ENCODE measurements at regions not wholly inside any gene's neighbourhood (a gene's known extent, or its start where the extent isn't known, plus 50 kb on each side); places are given as distances from the start of the nearest gene placed in this dataset.
A peak's percentile ranks its signal among the peaks of the same experiment; 100 is the strongest.

DNA sequence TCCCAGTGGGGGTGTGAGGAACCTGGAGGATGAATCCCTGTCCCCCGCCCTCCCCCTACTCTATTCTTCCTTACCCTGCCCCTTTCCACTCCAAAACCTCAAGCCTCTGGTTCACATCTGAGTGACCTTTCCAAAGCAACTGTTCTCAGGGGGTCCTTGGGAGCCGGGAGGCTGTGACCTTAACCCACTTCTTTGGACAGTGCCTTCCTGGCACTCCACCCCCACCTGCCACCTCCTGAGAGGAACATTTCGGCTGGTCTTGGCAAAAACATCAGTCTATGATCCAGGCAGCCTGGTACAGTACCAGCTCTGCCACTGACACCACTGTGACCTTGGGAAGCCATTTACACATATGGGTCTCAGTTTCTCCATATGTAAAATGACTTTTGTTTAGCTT lies 121.7 kb downstream of the MRPL14 start:
- no peak overlapping the region for H3K27ac ChIP-seq
- DNase-seq (ENCODE audit: low spot score), result no peak
- no peak overlapping the region for H3K4me3 ChIP-seq
- TF ChIP-seq, protein P1, sequence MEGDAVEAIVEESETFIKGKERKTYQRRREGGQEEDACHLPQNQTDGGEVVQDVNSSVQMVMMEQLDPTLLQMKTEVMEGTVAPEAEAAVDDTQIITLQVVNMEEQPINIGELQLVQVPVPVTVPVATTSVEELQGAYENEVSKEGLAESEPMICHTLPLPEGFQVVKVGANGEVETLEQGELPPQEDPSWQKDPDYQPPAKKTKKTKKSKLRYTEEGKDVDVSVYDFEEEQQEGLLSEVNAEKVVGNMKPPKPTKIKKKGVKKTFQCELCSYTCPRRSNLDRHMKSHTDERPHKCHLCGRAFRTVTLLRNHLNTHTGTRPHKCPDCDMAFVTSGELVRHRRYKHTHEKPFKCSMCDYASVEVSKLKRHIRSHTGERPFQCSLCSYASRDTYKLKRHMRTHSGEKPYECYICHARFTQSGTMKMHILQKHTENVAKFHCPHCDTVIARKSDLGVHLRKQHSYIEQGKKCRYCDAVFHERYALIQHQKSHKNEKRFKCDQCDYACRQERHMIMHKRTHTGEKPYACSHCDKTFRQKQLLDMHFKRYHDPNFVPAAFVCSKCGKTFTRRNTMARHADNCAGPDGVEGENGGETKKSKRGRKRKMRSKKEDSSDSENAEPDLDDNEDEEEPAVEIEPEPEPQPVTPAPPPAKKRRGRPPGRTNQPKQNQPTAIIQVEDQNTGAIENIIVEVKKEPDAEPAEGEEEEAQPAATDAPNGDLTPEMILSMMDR (IDR thresholded peaks at IDR 0.05), result no peak

DNA sequence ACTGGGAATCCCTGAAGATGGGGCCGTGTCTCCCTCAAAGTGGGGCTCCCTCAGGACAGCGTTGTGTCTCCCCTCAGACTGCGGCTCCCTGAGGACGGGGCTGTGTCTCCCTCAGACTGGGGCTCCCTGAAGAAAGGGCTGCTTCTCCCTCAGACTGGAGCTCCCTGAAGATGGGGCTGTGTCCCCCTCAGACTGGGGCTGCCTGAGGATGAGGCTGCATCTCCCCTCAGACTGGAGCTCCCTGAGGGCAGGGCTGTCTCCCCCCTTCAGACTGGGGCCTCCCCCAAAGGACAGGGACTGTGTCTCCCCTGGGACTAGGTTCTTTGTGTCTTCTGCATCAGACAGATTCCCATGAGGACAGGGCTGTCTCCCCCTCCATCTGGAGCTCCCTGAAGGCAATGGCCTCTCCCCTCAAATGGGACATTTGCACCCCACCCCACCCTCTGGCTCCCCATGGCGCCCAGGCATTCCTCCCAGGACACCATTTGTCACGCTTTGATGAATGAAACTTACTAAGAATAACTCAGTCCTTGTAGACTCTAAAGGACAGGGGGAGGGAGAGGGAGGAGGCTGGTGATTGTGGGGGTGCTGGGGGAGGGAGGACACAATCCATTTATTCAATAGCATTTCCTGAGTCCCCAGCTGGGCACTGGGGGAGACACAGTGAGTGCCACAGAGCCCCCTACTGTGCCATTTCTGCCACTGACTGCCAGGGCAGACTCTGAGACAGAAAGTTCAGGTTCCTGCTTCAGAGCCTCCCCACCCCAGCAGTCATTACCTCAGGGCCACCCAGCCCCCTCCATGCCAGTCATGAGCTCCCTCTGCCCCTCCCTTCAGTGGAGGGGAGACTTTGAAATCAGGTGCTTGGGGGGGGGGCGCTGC lies 122.4 kb downstream of the MRPL14 start:
- Histone ChIP-seq H3K4me3 (no peak overlapping the region), H3K27ac (no peak overlapping the region)
- TF ChIP-seq, protein P1 (IDR thresholded peaks at IDR 0.05), result no peak
- DNase-seq (ENCODE audit: low spot score), result no peak

DNA sequence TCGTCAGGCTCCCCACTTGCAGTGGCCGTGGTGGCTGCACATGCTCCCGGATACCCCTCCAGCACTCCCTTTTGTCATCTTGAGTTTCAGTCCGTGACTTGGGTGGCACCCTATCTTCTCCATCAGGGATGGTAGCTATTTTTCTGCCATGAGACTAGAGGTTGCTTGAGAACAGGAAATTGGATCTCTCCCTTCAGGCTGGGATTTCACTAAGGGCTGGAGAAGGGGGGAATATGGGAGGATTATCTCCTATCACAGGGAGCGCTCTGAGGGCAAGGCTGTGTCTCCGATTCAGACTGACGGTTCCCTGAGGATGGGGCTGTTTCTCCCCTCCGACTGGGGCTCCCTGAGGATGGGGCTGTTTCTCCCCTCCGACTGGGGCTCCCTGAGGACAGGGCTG lies 123.1 kb downstream of the MRPL14 start:
- DNase-seq (ENCODE audit: low spot score), result no peak
- Histone ChIP-seq H3K27ac (no peak overlapping the region), H3K4me3 (no peak overlapping the region)
- TF ChIP-seq, protein P1 (IDR thresholded peaks at IDR 0.05), result no peak

DNA sequence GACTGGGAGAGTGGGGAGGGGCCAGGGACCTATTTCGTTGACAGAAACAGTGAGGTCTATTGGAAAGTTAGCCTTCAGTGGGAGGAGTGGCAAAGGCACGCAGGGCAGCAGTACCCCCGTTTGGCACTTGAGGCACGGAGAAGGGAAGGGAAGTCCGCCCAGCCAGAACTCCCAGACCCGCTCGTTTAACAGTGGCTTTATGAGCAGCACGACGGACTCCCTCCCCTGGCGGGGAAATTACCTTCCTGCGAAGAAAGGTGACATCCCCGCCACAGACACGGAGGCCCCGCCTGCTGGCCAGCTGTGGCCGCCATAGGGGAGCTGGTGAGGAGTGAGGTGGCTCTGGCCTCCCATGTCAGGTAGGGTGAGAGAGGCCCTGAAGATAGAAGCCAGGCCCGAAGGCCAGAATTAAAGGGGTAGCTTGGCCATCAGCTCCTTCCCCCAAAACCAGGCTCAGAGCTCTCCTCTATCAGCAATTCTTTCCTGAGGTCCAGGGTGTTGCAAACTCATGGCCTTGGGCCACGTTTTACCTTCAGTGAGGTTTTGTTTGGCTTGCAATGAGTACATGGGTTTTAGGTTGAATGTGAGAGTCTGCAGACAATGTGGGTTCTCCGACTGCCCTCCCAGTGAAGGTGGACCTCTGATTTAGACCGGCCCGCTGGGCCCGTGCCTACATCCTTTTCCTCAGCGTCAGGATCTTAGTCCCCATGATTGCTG lies 123.7 kb downstream of the MRPL14 start:
- Histone ChIP-seq H3K4me3 (peak overlapping the region; percentile 67), H3K27ac (no peak overlapping the region)
- no peak for DNase-seq (ENCODE audit: low spot score)
- TF ChIP-seq, protein P1 (IDR thresholded peaks at IDR 0.05), result no peak

DNA sequence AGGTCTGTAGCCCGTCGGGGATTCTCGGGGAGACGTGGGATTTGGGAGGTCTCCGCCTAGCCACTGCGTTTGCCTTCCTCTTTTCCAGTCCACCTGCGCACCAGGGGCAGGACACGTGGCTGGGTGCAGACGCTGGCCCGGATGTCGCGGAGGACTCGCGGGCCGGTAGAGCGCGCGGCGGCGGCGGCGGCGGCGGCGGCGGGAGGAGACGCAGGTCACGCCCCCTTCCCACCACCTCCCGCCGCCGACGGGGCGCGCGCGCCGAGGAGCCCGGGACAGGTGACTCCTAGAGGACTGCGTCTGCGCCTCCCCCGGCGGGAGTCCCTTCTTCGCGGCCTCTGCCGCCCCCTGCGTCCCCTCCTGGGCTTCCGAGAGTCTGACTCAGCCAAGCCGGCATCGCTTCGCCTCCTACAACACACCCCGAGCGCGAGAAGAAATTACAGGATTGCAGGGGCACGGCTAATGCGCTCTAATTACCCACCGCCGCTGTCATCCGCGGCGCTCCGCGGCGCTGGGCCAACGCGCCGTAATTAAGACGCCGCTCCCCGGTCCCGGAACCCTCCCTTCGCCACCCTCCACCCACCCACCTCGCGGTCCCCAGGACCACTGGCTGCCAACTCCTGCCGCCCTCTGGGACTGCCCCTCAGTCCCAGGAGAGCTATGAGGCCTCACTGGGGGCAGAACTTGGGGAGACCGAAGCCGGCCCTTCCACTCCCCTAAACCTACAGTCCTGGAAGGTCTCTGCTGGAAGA lies 124.5 kb downstream of the MRPL14 start:
- Histone ChIP-seq H3K27ac (no peak overlapping the region), H3K4me3 (peak overlapping the region; percentile 67)
- TF ChIP-seq, protein P1 (IDR thresholded peaks at IDR 0.05), result no peak
- no peak for DNase-seq (ENCODE audit: low spot score)

DNA sequence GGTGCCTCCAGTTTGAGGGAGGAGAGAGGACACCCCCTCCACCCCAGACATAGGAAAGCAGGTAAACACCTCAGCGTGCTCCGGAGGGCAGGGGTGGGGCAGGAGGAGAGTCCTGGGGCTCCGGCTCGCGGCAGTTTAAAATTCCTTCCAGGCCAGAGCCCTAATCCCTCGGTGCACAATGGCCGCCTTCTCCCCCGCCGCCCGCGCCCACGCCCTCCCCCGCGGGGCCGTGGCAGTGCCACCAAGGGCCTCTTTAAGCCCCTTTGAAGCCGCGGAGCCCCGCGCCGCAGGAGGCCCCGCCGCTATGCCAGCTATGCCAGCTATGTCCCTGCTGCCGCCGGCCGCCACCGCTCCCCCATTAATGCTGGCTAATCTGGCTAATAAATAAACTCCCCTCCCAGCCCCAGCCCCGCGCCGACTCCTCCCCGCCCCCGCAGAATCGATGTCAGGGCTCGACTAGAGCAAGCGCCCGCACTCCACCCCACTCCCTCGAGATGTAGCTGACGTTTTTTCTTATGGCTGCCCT lies 125.1 kb downstream of the MRPL14 start:
- TF ChIP-seq, protein P1 (IDR thresholded peaks at IDR 0.05), result no peak
- Histone ChIP-seq H3K4me3 (peak overlapping the region; percentile 67), H3K27ac (no peak overlapping the region)
- DNase-seq (ENCODE audit: low spot score), result no peak

Data from coronary artery (tissue), 2 donors.